ENCODE measurements at regions not wholly inside any gene's neighbourhood (a gene's known extent, or its start where the extent isn't known, plus 50 kb on each side); places are given as distances from the start of the nearest gene placed in this dataset.
"Not testable (repeated sequence)": the region's sequence is repeated elsewhere in the genome, so short reads cannot be mapped to it uniquely, and the experiment has no call there.

DNA sequence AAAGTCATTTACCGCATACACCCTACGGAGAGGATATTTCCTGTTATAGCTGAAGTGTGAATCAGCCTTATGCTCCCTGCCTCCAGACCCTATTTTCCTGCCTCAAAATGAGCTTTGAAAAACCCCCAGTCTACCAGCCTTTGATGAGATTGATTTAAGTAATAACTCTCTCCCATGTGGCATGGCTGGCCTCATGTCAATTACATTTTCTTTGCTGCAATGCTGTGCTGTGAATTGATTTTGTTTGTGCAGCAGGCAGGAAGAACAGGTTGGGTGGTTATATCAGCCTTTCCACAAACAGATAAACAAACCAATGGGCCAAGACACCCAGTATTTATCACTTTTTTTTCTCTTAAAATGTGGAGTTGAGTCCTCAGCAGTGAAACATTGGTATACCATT, 1105.5 kb upstream of the TMEM132C start:
- DNase-seq = no peak

DNA sequence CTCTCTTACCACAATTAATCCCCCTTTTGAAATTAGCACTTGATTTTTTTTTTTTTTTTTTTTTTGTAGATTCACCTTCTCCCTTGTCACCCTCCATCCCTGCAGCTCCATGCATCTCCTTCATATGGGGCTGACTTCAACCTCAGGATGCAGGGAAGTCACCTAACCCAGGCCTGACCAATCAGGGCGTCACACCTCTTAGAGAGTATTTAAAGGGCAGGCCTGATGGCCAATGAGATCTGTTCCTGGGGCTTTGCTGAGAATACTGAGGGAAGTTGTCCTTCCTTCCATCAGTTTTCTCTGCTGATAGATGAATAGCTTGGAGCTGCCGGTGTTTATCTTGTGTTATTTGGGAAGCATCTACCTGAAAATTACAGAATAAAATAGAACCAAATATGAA, 1104.7 kb upstream of the TMEM132C start:
- no peak for DNase-seq

DNA sequence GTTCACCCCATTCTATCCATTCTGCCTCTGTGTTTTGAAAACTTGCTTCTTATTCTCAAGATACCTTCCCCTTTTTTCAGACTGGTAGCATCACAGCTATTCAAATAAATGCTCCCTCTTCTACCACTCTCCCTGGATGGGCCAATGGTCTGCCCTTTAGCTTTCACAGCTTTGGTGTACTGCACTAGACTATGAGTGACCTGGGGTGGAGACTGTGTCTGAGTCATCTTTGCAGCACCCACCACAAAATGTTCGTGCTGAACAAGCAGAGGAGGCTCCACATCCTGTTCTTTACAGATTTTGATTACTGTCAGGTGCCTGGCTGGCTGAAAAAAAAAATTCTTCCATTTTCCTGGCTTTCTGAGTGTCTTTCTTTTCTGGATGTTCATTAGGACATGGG, 1104.1 kb upstream of the TMEM132C start:
- DNase-seq = peak; percentile 56

- DNase-seq = peak; percentile 90
These were observed 1101.2 kb upstream of the TMEM132C start for GRCh38 chr12:127165567-127166392.

- DNase-seq = no peak
These were observed 1097.4 kb upstream of the TMEM132C start for GRCh38 chr12:127169321-127170181.

DNA sequence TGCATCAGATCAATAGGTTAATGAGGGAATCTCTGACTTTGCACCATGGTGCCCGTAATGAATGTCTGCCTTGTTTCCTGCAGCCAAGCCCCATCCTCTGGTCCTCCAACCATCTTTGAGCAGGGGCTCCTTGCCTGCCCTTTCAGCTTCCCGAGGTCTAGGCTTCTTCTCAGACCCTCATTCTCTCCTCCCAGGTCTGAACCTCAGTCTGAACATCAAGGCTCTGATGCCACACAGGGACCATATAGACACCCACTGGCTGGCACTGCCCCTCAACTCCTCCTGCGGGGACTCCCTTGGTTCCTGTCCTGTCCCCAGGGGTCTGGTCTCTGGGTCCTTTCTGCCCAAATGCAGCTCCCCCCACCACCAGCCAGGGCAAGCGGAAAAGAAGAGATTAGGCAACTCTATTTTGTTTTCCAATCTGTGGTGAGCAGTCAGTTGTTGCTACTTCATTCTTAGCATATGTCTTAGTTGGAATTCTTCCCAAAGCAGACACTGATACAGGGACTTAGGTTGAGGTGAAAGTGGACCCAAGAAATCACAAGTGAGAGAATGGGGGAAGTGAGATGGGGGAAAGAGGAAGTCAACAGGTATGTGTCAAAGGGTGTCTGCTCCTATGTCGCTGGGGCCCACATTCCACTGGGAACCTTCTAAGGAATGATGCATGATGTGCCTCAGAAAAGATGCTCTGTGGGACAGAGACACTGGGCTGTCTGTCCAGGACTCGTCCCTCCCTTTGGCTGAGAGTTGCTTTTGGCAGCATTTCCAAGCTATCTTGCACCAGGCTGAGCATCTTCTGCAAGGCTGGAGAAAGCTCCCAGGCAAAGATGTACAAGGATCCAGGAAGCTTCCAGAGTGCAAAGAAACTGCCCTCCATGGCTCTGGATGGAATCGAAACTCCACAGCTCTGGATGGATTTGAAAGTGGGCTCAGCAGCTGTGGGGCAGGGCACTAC, 1096.5 kb upstream of the TMEM132C start:
- DNase-seq = no peak

- no peak for DNase-seq
These were observed 1094.1 kb upstream of the TMEM132C start for GRCh38 chr12:127172861-127173260.

GRCh38 chr12:127173971-127174370, 1093.0 kb upstream of the TMEM132C start:
- DNase-seq = not testable (repeated sequence)

GRCh38 chr12:127174881-127175280, 1092.1 kb upstream of the TMEM132C start:
- no peak for DNase-seq

DNA sequence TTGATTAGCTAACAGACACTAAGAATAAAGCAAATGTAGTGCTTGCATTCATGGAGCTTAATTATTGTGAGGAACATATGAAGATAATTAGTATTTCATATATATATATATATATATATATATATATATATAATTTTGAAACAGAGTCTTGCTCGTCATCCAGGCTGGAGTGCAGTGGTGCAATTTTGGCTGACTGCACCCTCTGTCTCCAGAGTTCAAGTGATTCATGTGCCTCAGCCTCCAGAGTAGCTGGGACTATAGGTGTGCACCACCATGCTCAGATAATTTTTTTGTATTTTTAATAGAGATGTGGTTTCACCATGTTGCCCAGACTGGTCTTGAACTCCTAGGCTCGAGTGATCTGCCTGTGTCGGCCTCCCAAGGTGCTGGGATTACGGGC, 1091.6 kb upstream of the TMEM132C start:
- no peak for DNase-seq

- no peak for DNase-seq
These were observed 1090.2 kb upstream of the TMEM132C start for GRCh38 chr12:127176804-127177203.

DNA sequence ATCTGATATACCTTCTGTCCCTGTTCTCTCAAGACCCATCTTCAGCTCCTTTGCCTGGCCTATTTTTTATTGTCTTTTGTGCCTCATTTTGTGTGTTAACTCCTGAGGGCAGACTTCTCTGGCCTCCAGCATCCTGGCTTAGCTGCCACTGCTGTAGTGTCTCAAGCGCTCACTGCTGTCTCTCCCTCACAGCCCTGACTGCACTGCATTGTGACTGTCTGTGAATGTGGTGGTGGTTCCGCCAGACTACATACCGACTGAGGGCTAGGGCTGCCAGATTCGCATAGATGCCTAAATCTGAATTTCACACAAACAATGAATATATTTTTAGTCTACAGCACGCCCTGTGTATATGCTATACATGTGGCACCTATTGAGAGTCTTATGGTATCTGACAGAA, 1088.9 kb upstream of the TMEM132C start:
- no peak for DNase-seq

DNA sequence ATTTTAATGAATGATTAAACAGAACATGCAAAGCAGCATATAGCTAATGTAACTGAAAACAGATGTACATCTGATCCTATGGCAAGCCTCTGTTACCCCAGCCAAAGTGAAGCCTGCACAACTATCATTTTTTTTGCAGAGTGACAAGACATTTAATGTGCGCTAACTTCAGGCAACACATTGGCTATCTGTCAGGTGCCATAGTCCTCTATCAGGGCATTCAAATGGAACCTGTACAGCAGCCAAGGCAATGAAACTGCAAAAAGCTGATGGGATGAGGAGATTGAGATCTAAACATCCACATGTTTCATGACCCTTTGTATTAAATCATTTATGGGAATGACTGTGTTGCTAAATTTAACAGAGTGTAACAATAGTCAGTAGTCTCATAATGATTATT, 1088.5 kb upstream of the TMEM132C start:
- DNase-seq = no peak

DNA sequence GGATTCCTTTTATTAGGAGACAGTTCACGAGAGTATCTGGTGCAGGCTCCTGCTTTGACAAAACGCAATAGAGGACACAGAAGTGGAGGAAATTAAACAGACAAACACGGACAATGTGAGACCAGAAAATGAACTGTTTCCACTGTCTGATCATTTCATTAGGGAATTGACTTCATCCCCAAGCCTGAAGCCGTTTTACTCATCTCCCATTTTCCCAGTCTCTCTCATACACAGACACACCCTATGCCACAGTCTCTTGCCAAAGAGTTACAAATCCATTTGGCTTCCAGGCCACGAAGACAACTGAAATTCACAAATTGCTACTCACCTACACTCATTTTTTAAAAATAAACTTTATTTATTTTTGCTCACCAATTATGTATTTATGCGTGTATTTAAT, 1087.8 kb upstream of the TMEM132C start:
- DNase-seq = no peak

DNA sequence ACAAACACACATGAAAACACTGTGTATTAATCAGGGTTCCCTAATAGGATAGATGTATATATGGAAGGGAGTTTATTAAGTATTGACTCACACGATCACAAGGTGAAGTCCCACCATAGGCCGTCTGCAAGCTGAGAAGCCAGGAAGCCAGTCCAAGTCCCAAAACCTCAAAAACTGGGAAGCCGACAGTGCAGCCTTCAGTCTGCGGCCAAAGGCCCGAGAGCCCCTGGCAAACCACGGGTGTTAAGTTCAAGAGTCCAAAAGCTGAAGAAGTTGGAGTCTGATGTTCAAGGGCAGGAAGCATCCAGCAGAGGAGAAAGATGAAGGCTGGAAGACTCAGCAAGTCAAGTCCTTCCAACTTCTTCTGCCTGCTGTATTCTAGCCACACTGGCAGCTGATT, 1085.0 kb upstream of the TMEM132C start:
- no peak for DNase-seq

GRCh38 chr12:127189992-127190391, 1077.0 kb upstream of the TMEM132C start:
- no peak for DNase-seq

- DNase-seq = no peak
These were observed 1075.8 kb upstream of the TMEM132C start for GRCh38 chr12:127191129-127191528.

GRCh38 chr12:127192391-127192790, 1074.6 kb upstream of the TMEM132C start:
- DNase-seq = no peak

DNA sequence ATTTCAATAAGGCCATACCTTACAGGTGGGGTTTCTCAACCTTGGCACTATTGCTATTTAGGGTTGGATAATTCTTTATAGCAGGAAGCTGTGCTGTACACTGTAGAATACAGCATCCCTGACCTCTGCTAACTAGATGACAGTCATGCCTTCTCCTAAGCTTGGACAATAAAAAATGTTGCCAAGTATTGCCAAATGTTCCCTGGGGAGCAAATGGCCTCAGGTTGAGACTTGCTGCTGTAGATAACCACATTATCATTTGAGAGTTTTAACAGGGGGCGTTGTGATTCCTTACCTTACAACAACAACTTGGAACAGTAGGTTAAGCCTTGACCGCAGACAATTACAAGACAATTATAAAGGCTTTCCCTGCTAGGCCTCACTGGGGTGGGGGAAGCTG, 1073.6 kb upstream of the TMEM132C start:
- DNase-seq = no peak

GRCh38 chr12:127194176-127194575, 1072.8 kb upstream of the TMEM132C start:
- no peak for DNase-seq

- no peak for DNase-seq
These were observed 1061.0 kb upstream of the TMEM132C start for GRCh38 chr12:127205781-127206555.

- no peak for DNase-seq
These were observed 1057.7 kb upstream of the TMEM132C start for GRCh38 chr12:127209318-127209717.

All from activated CD4-positive, alpha-beta T cell treated with anti-CD3 and anti-CD28 coated beads for 48 hours (primary cell).